Hematopoietic multipotent progenitor cell treated with erythropoietin and hydrocortisone succinate and interleukin-3 and kit ligand, for 8 days (in vitro differentiated cells): ENCODE measurements at regions not wholly inside any gene's neighbourhood (a gene's known extent, or its start where the extent isn't known, plus 50 kb on each side); places are given as distances from the start of the nearest gene placed in this dataset.

ENCODE experiments used
- DNase-seq: peaks from one replicate; pipeline ENCODE4 v3.0.0-alpha.2; 2015

DNA sequence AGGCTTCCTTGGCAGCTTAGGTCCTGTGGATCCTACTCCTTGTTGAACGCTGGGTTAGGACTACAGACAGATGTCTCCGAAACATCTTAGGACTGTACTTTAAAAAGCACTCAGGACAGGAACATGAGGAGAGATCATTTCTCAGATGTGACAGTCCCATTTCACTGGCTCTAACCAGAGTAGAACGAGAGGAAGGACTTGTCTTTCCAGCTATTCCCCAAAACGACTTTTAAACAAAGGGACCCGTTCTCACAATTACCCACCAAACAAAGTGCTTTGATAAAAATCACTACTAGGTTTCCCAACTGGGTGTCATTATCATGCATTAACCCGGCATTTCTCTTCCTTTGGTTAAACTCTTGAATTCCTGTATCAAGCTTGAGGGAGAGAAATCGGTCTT lies 84.7 kb upstream of the BARX2 start:
- no peak for DNase-seq

DNA sequence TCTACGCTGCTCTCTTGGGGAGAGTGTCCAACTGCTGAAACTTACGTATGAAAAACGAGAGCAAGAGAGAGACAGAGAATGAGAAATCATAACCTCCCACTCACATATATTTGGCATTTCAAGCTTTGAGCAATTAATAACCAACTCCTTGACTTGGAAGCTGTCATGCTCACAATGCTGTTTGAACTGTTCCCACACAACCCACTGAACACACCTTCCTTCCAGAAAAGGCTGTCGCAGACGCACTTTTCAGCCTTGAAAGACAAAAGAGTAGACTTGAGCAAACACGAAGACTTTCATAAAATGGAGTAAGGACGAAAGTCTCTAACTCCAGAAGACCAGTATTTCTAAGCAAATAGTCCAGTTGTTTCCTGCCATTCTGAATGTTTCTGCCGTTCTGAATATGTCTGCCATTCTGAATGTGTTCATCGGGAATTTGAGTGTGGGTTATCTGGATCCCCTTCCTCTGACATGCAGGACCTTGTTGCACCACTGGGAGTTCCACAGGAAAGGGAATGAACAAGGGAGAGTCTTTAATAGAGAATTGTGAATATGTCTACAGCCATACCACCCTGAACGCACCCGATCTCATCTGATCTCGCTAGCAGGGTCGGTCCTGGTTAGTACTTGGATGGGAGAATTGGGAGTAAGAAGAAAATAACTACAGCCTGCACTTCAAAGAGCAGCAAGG lies 86.2 kb upstream of the BARX2 start:
- no peak for DNase-seq

DNA sequence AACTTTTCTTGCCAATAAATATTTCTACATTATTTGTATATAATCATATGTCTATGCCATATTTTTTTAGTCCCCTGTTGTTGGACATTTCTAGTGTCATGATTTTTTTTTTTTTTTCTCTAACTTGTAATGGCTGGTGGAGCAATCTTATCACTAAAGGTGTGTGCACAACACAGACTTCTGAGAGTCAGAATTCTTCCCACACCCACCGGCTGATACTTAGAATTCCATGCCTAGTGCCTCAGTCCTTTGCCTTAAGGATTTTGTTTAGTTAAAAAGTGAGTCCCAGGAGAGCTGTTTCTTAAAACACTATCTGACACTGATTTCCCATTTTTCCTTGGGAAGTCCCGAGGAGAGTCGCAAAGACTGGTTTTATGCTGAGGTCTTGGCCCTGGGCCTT lies 87.7 kb upstream of the BARX2 start:
- no peak for DNase-seq

DNA sequence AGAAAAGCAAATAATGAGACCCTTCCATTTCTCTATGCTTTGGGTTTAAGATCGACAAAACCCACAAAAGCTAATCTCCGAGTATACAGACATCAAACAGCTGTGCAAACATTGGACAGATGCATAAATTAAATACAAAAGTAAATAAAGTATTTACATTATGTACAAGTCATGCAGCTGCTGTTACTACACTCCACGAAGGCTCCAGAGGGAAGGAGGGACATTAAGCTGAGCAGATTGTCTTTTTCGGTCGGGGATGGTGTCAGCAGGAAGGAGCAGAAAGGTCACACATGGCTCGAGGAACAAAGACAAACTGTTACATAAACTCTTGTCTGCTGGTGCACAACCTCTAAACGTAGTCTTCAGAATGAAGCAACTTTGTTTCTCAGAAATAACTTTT lies 88.8 kb upstream of the BARX2 start:
- DNase-seq = no peak

- no peak for DNase-seq
Observed at GRCh38 chr11:129285402-129285786, 90.3 kb upstream of the BARX2 start.

DNA sequence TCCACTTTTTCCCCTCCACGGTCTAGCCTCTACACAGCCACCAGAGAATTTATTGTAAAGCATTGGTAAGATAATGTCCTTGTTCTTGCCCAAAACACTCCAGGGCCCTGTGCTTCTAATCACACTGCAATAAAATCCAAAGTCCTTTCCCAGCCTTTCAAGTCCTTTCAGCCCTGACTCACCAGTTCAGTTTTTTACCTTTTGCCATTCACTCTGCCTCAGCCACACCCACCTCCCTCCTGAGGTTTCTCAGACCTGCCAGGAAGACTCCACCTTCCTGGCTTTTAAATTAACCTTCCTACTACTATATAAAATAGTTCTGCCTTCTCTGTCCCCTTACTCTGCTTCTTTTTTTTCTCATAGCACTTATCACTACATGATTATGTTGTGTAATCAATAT lies 91.0 kb upstream of the ARHGAP32 start:
- no peak for DNase-seq

DNA sequence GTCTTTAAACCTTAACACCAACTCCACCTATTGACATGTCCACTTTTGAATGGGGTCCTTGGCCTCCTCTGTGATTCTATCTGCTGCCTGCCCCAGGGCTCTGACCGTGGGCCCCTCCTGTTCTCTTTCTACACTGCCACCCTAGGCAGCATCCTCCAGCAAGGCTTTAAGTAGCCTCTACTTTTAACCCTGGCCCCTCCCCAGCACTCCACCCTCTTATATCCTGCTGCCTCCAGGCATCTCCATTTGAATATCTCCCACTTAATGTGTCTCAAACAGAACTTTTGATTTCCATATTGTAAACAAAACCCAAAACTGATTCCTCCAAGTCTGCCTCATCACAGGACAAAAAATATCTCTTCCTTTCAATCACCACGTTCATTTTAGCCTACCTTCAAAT lies 90.5 kb upstream of the ARHGAP32 start:
- DNase-seq = no peak

DNA sequence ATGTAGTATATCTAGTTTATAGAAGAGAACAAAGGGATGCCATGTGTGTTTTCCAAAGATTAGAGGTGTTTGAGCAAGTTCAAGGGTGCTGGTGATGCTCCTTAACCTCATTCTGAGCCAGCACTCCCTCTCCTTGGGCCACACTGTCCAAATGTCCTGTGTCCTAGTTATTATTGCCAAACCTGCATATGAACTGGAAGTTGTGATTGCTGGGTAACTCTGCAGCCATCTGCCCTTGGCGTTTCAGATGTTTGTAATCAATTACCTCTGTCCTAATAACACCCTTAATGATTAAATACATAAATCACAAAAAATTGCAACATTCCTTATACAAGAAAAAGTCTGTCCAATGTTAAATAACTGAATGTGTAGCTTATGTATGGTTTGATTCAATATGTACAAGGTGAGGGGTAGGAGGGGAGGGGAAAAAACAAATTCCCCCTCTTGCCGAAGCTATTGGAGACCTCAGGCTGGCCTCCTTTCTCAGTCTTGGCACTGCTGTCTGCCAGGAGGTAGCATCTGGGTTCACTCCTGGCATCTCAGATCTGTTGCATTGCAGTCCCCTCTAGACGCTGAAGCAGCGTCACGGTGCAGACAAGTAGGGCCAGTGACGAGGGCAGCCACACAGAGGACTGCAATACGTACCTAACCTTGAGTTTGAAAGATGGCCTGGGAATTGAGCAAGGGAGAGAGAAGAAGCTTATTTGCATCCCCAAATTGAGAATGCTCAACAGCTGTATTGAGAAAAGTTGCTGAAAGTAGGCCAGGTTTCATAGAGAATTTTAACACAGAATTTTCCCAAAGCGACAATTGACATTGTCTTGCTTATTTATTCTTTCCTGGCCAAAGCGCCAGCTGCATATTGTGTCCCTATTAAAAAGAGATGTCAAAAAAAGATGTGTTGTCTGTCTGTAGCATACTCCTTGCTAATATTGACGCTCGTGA lies 89.6 kb upstream of the ARHGAP32 start:
- no peak for DNase-seq

DNA sequence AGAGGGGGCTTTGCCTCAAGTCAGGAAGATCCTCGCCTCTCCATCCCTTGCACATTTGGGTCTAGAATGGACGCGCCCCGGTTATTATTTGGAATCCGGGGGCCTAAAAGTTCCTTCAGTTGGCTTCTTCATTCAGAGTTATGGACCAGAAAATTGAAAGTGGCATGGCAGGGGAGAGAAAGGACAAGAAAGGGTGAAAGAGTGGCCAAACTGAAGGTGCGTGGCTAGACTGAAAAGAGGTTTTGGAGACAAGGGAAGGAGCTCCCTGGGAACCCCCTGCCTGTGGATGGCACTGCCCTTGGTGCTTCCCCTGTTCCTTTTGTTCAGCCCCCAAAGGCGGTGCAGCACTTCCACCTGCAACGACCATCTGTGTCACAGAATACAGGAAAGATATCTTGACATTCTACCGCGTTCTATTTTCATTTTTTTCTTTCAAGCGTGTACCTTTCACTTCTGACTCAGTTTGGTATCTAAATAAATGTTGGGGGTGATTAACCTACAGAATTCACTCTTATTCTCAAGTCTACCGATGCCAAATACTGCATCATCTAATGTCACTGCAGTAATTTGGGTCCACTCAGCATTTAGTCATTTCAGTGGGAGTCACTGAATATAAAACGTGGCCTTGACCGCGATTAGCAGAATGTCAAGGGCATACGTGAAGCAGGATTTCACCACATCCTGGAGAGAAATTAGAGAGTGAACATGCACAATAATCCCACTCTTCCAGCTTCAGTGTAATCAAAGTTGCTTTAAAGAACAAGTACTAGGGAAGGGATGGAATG lies 88.1 kb upstream of the ARHGAP32 start:
- peak; percentile 8 for DNase-seq

DNA sequence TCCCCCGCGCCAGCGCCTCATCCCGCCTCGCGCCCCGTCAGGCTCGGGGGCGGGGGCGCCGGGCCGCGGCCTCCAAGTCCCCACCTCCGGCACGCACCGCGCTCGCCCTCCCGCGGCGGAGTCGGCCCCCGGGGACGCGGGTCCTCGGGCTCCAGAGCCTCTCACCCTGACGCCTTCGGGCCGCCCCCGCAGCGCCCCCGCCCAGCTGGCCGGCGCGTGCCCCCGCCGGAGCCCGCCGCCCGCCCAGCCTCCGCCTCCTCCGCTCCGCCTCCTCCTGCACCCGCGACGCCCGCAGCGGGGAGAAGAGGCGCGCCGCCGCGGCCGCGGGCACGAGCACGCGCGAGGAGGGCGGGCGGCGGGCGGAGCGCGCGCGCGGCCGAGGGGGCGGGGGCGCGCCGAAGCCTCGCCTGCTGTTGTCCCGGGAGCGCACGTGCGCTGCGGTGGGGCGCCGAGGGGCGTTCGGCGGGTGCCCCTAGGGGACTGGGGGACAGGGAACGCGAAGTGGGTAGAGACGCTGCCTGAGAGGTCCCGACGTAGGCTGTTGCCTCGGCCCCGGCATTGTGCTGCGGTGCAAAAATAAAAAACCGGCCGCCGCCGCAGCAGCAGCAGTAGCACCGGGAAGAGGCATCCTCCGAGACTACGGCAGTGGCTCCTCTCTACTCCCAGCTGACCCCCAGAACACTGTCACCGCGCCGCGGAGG lies 87.4 kb upstream of the ARHGAP32 start:
- peak; percentile 72 for DNase-seq

GRCh38 chr11:129278586-129279319 lies 86.6 kb upstream of the ARHGAP32 start:
- no peak for DNase-seq

GRCh38 chr11:129277198-129277843 lies 85.2 kb upstream of the ARHGAP32 start:
- DNase-seq = no peak

DNA sequence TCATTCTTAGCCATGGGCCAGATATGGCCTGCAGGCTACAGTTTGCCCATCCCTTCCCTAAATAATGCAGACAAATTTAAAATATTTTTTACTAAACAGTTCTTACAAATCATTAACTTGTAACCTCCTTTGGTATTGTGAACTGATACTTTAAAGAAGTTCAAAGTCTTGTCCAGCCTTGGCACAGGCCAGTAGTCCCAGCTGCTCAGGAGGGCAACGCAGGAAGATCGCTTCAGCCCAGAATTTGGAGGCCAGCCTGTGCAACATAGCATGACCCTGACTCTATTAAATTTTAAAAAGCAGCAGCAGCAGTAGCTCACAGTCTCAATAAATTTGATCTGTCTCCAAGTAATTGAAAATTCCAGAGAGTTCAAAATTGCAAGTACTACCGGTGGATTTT lies 83.7 kb upstream of the ARHGAP32 start:
- no peak for DNase-seq

DNA sequence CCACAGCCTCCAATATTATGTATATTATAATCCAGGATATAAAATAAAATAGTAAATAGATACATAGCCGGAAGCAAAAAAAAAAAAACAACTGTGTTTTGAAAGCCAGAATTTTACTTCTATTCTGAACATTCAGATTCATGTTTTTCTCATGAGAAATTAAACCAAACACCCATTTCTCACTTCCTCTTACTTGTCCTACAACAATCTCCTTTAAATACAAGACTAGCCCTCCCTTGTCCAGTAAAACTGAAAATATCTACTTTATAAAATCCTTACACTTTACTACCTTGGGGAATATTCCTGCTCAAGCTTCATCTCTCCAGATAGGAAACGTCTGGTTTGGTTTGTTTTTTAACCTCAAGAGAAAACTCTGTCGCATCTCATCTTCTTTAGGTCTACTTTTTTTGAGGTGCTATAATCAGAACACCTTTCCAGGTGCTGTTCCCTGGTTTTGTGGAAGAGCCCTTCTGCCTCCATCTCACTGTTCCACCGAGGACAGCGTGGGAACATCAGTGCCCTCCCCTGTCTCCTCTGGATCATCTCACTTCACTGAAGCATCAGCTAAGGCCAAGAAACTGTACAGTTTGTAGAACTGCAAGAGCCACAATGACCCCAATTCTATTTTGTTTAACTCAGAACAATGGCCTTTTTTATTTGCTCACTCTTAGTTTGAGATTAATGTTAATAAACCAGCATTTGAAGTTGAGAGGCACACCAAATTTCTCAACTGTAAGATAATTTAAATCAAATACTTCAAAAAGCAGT lies 82.0 kb upstream of the ARHGAP32 start:
- DNase-seq = no peak

- DNase-seq = no peak
Observed at GRCh38 chr11:129273322-129273721, 81.2 kb upstream of the ARHGAP32 start.

GRCh38 chr11:129271030-129271429 lies 78.9 kb upstream of the ARHGAP32 start:
- DNase-seq = no peak

DNA sequence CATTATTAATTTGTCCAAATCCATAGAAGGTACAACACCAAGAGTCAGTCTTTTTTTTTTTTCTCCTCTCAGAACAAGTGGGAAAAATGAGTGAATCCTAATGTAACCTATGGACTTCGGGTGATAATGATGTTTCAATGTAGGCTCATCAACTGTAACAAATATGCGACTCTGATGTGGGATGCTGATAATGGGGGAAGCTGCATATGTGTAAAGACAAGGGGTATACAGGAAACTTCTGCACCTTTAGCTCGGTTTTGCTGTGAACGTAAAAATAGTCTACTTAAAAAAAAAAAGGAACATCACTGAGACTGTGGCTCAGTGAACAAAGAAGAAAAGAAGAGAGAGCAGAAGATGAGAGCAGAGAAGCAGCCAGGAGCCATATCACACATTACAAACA lies 78.3 kb upstream of the ARHGAP32 start:
- DNase-seq = no peak

DNA sequence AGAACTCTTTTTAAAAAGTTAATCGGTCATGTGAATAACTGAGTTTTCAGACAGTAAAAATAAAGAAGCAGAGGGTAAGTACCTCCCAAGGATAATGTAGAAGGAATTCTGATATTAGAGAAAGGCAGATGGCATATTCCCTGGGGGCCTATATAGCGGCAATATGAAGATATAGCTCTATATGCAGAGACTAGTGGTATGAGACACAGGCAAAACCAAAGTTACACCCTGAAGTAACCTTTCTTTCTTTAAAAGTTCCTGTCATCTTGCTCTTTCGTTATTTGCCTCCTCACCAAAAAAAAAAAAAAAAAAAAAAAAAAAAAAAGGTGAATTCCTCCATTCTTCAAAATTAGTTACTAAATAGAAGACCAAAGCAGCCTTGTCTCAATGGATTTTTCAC lies 76.2 kb upstream of the ARHGAP32 start:
- DNase-seq = no peak

DNA sequence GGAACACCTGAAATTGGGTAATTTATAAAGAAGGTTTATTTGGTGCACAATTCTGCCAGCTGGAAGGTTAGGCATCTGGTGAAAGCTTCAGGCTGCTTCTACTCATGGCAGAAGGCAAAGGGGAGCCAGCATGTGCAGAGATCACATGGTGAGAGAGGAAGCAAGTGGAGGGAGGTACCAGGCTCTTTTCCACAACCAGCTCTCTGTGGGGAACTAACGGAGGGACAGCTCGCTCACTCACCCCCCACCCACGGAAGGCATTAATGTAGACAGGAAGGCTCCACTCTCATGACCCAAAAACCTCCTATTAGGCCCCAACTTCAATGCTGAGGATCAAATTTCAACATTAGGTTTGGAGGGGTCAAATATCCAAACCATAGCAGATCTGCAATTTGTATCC lies 75.6 kb upstream of the ARHGAP32 start:
- DNase-seq = no peak

DNA sequence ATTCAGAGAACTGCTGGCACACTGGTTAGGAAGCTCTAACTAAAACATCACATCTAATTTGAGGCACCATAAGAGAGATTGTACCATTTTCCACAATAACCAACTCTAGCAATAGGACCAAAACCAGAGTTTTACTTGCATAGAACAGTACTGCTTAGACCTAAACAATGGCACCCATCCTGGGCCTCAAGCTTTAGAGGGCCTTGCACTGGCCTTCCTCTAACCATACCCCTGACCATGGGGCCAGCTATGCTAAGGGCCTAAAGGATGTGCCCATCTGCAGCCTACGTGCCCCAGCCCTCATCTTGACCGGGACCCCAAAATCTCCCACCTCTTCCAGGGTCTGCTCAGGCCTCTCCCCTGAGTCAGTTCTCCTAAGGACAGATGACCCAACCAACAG lies 74.4 kb upstream of the ARHGAP32 start:
- DNase-seq = no peak
